ENCODE measurements at regions not wholly inside any gene's neighbourhood (a gene's known extent, or its start where the extent isn't known, plus 50 kb on each side); places are given as distances from the start of the nearest gene placed in this dataset.

DNA sequence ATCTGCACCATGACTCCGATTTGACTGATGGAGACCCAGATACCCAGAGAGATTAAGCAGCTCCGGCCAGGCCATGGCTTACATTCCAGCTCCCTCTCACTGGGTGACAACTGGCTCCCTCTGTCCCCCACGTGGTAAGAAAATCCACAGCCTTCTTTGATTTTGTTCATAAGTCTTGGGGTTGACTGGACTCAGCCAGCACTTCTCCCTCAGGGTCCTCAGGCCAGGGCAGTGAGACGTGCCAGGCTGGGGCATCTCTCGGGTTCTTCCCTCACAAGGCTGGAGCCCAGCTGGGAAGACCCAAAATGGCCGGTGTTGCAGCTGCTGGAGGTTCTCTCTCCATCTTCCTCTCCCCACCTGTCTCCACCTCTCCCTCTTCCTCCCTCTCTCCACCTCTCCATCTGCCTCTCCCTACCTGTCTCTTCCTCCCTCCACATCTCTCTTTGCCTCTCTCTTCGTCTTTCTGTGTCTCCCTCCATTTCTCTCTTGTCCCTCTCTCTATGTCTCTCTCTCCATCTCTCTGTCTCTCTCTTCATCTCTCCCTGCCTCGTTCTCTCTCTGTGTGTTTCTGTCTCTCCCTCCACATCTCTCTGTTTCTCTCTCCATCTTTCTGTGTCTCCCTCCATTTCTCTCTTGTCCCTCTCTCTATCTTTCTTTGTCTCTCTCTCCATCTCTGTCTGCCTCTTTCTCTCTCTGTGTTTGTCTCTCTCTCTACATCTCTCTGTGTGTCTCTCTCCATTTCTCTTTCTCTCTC is 105.3 kb downstream of the FOXL1 start:
- no peak for DNase-seq

DNA sequence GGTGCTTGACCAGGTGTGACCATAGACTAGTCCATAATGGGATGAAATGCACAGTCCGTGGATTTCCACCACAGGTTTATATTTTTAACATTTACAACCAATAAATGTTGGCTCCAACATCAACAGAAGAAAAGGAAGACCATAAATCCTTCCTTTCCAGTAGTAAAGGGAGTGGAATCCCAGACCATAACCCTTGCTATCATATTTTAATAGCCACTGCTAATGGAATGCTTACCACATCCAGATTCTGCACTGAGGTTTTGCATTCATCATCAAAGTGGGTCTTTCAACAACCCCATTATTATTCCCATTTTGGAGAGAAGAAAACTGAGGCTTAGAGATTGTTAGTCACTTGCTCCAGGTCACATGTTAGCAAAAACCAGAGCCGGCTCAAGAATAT is 106.7 kb downstream of the FOXL1 start:
- no peak for DNase-seq

DNA sequence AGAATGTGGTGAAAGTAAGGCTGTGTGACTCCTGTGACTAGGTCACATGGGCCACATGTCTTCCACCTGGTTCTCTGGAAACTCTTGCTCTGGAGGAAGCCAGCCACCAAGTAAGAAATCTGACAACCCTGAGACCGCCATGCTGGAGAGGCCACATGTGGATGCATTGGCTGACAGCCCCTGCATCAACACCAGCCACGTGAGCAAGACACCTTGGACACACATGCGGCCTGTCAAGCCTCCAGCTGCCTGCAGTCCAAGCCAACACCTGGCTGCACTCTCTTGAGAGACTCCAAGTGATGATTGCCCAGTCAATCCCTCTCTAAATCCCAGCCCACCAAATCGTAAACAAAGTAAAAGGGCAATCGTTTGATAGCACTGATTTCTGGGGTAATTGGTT is 112.6 kb downstream of the FOXL1 start:
- DNase-seq: no peak

DNA sequence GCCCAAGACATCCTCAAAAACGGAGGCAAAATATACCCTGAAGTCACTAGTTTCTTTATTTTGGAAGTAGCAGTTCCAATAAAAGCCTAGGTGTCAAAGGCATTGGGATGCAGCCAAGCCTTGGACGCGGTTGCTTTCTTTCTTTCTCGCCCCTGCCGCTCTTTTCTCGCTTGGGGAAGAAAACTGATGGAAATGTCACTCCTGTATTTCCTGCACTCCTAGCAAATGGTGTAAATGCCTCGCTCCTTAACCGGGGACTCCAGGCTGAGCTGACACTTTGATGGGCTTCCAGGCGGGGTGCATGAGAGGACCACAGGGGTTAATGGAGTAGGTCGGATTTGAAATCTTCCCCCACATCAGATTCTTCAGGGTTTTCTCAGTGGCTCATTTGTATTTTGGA is 114.1 kb downstream of the FOXL1 start:
- no peak for DNase-seq

DNA sequence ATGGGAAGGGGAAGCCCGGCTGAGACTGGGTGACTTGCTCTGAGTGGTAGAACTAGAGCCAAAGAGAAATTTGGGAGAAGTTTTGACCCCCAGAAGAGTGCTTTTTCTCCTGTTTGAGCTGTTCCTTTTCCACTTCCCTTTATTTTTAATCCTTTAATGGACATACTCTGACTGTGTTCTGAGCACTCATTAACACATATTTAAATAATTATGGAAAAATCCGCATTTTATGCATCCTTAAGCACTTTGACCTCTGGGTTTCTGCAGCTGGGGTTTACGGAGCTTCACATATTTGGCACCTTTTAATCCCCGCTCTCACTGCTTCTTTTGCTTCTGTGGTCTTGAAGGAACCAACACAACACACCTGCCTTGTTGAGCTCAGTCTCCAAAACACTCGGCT is 114.7 kb downstream of the FOXL1 start:
- no peak for DNase-seq

DNA sequence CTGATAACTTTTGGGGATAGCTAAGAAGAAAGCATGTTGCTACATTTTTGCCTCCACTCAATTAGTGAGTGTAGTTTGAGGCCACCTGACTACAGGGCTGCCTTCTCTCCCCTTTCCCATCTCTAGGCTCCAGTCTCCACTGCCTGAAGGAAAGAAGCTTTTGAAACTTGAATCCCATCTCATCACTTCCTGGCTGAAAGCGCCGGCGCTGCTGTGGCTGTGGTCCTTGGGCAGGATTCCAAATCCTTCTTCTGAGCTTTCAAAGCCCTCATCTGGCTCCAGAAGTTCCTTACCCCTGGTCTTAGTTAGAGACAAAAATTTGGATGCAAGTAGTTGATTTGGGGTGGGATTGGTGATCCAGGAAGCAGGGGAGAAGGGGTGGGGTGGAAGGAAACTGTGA is 119.4 kb downstream of the FOXL1 start:
- no peak for DNase-seq

DNA sequence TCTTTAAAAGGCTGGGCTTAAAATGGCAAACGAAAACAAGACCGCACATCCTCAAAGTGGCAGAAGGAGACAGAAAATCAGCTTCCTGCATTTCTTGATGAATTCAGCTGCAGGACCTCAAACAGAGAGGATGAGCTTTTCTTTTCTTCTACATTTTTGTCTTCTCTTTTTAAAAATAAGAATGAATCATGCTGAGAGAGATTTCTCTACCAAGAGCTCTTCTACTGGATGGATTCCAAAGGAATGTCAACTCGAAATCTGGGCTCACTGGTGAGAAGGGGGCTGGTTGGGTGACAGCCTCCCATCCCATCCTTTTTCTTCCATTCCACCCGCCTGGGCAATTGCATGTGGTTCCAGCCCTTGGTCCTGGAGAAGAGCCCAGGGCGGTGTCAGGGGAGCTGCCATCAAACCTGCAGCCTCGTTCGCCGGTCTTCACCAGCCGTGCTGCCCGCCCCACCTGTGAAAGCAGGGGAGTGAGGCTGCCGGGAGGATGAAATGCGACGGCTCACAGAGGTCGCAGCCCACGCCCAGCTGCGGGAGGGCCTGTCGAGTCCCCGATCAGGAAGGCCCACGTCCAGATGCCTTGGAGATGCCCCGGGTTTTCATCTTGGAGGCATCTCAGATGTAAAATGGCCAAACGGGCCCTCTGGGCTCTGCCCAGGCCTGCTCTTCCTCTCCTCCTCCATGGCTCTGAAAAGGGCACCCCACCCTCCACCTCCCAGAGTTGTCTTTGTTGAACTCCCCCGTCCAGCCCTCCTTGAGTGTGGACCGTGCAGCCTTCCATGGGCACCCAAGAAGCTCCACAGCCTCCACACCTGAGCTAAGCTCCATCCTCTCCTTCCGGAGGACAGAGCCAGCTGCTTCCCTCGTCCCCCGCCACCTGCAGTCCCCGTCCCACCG is 121.9 kb downstream of the FOXL1 start:
- no peak for DNase-seq

DNA sequence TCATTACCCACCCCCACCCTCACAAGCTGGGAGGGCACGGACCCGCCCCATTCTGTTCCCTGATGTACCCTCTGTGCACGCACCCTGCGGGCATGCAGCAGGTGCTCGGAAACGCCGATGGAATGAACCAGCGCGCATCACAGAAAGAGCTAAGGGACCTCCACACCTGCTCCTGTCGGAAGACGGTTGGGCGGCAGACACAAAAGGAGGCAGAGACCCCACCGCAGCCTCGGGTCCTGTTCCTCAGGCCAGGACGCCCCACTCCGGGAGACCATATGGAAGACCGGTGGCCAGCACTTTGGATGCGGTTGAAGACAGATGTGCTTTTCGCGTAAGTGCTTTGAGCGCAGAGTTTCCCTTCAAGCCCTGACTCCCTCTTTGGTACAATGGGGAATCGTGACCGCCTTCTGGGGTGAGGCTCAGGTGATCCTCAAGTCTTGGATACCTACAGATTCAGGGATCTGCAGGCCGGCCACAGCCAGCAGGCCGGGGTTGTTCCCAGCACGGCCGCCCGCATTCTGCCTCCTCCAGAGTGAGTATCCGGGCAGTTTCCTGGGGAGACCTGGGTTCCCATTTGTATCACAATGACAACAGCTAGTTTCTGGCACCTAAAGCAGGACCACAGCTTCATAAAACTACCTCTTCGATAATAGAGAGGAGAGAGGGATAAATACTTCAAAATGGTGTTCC is 123.1 kb downstream of the FOXL1 start:
- no peak for DNase-seq

DNA sequence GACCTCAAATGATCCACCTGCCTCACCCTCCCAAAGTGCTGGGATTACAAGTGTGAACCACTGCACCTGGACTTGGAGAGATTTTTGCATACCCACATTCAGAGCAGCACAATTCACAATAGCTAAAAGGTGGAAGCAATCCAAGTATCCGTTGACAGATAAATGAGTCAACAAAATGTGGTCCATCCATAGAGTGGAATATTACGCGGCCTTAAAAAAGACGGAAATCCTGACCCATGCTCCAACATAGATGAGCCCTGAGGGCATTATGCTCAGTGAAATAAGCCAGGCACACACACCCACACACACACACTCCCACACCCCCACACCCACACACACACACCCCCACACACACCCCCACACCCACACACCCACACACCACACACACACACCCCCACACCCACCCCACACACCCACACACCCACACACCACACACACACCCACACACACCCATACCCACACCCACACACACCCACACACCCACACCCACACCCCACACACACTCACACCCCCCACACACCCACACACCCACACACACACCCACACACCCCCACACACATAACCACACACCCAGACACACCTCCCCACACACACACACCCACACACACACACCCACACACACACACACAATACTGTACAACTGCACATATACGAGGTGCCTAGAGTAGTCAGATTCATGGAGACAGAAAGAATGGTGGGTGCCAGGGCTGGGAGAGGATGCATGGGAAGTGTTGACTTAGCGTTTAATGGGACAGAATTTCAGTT is 124.7 kb downstream of the FOXL1 start:
- no peak for DNase-seq

DNA sequence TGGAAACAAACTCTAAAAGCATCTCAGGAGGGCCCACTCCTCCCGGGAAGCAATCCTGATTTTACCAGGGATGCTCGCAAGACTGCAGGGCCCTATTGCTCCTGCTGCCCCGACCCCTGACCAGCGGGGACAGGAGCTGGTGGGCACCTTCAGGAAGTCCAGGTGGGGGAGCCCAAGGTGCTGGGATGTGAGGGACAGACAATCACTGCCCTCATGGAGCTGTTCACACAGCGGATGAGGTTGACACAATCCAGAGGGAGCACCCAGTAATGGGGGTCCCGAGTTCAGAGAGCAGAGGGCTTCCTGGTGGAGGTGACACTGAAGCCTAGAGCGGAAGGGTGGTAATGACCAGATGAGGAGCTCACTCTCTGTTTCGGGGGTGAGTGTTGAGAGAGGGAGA is 126.2 kb downstream of the FOXL1 start:
- no peak for DNase-seq

DNA sequence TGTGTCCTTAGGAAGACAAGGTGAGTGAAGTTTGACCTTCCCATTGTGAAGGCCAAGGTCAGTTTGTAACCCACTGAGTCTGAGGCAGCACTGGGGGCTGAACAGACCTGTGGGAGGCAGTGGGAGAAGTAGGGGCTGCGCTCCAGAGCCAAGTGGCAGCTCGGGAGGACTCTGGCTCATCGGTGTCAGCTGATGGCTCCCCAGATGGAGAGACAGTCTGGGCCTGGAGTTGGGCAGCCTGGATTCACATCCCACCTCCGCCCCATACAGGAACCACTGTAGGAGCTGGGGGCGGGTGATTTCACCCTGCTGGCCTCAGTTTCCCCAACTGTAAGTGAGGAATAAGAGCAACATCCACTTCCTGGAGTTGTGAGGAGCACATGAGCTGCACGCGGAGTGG is 128.4 kb downstream of the FOXL1 start:
- DNase-seq: no peak

DNA sequence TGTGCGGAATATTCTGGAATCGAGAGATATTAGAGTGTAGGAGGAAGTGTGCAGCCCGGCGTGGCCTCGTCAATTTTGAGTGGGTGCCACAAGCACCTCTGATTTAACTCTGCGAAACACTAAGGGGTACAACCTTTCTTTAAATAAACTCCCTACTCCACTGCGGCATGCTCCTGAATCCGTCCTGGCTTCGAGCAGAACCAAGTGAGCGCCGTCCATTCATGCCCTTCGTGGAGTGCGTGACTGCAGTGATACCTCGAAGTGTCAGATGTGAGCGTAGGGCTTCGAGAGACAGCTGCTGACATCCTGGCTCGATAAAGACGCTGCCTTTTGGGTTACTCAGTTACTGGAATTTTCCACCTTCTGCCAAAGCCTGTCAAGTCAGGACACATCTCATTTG is 128.8 kb downstream of the FOXL1 start:
- DNase-seq: no peak

DNA sequence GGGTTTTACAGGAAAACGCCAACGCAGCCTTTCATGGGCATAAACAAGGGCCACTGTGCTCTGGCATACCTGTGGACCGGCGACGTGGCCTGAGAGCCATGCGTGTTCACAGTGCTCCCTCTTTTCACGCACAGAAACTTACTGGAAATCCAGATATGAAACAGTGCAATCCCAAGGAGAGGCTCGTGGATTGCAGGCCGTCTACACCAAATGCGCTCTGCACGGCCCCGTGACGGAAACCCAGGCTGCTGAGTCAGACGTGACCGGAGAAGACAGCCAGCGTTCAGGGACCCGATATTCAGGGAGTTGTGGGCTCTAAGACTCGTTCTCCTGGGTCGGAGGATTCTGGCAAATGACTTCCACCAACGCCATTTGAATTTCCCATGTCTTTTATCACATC is 129.2 kb downstream of the FOXL1 start:
- DNase-seq: no peak

DNA sequence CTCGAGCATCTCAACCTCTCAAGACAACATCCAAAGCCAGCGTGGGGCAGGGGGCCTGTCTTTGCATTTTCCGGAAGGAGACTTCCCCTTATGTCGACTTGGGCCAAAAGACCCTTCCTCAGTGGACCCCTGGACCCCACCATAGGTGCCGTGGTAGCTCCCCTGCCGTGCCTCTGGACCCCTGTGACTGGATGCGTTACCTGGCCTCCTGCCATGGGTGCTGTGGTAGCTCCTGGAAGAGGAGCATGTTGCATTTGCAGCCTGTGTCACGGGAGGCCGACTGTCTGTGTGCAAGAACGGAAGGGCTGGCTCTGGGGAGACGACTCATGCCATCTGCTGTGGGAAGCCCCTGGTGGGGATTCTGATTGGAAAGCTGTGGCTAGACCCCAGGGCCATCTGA is 130.1 kb downstream of the FOXL1 start:
- DNase-seq: no peak

DNA sequence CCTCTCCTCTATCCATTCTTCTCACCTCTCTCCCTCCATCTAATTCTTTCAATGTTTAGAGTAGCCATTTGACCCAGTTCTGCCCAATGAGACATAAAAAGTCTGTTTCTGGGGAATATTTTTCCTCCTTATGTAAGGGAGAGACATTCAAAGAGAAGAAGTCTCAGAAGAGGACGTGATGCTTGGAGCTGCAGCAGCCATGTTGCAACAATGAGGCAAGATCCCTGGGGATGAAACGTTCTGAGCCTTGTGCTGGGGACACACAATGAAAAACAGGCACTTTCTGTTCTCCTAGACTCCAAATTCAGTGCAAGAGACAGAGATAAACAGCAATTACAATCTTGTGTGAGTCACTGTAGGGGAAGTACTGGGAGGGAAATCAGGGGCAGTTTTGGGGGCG is 130.8 kb downstream of the FOXL1 start:
- no peak for DNase-seq

DNA sequence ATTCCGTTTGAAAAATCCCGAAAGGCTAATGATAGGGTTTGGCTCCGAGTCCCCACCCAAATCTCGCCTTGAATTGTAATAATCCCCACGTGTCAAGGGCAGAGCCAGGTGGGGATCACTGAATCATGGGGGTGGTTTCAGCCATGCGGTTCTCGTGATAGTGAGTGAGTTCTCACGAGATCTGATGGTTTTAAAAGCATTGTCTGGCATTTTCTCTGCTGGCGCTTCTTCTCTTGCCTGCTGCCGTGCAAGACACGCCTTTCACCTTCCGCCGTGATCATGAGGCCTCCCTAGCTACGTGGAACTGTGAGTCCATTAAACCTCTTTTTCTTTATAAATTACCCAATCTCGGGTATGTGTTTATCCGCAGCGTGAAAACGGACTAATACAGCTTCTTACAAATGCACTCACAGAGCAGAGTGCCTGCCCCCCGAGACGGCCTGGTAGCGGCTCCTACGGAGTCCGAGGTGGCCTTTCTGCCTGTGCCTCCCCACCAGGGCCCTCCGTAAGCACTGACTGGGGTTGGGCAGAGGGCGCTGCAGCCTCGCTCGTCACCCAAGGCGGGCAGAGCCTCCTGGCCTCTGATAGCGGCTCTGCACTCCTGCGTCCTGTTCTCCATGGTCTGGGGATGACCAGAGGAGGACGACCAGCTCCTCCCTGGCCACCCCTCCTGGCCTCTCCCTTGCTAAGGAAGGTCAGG is 131.7 kb downstream of the FOXL1 start:
- no peak for DNase-seq

DNA sequence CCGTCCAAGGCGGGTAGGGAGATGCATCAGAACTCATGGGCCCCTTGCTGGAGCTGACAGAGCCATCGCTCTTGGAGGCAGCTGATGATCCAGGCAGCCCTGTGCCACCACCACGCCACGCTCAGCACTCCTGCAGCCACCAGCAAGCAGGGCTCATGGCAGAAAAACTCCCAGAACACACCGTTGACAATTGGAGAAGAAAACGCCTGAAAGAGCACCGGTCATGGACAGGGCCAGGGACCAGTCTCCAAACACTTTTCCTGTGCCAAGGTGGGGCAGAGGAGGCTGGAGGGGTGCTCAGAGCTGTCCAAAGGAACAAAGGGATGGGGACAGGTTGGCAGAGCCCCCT is 132.2 kb downstream of the FOXL1 start:
- DNase-seq: no peak

DNA sequence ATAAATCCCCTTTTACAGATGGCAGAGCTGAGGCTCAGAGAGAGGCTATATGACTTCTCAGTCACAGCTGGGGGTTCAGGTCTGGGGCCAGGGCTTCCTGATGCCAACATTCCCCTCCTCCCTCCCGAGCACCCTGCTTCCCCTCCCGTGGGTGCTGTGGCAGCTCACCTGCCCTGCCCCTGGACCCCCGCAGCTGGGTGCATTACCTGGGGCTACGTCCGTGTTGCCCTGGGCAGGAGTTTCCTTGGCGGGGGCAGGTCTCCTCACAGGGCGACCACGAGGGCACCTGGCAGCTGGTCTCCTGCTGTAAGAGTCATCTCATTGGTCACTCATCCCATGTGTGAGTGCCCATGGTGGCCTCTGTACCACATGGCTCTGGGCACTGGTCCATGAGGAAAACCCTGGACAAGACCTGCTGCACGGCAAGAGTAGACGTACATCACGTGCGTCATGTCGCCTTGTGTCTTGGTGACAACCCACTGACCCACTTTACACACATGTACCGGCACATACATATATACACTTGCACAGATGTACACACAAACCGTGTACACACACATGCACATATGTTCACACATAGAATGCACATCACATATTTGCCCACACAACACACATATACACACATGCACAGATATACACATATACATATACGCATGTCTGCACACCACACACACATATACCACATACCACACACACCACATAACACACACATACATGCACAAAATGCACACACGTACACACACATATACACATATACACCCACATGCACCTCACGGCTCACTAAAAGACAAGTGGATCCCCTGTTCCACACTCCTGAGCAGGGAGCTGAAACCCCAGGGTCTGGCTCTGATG is 134.0 kb downstream of the FOXL1 start:
- no peak for DNase-seq

DNA sequence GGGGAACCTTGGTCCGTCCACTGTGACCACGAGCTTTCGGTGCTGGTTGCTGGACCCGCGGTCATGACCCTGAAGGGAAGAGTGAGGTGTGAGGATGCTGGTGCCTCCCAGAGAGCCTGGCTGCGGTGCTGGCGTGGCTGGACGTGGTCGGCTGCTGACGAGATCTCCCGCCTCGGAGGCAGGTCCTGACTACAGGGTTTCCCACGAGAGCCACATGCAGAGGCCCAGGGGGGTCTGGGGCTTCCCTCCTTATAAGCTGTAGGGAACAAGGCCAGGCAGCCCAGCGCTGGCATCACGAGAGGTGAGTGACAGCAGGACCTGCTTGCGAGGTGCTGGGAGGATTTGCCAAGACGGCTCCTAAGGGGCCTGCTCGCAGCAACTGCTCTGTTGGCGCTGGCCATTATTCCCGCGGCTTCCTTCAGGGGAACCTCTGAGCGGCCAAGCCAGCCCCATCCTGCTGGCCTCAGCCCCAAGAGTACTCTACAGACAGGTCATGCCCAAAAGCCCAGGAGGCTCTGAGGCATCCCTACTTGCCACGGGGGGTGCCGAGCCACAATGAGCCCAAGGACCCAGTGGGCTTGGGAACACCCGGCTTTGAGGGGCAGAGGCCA is 134.8 kb downstream of the FOXL1 start:
- no peak for DNase-seq

DNA sequence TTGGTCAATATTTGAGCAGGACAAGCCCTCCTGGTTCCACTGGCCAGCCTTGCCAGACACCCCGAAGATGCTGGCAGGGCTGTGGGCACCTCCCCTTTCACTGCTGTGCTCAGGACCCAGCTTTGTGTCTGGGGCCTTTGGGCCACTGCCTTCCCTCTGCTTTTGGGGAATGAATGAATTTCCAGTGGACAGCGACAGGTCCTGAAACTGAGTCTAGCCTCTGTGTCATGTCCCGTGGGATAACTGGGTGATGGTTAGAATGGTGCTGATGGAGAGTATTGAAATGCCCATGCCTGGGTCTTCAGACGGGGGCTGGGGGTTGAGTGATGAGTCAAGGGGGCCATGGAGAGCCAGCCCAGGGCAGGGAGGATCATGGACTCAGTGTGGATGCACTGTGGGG is 135.8 kb downstream of the FOXL1 start:
- DNase-seq: no peak

DNA sequence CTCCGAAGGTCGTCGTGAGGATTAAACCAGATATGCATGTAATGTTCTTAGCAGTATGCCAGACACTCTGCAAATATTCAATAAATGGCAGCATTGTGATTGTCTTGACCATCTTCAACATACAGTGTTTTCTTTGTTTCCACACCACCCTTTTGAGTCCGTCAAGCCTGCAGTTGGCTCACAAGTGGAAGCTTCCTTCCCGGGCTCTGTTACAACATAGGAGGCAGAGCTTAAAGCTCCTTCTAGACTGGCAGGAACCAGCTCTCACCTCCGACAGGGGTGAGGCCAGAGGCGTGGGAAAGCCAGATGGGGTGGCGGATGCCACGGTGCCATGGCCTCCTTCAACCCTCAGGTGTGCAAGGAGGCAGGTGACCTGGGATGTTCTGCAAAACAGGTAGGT is 138.3 kb downstream of the FOXL1 start:
- DNase-seq: no peak
